WTC11 (cell line): ENCODE measurements at regions not wholly inside any gene's neighbourhood (a gene's known extent, or its start where the extent isn't known, plus 50 kb on each side); places are given as distances from the start of the nearest gene placed in this dataset.

Experiments
- ATAC-seq: fragments of 200-7000 bp; cut with Tn5 transposase; 2 replicates; pipeline ENCODE4 v1.10.0; 2021; ENCODE audit warnings: mild to moderate bottlenecking, moderate library complexity
- CTCF ChIA-PET: fragments of 300-600 bp; sonication (Branson Sonifier 250); formaldehyde crosslinking; loops from one replicate; lab custom pipeline; 2021; ENCODE audit warnings: antibody characterized with exemption; lab: Charles Lee
- POLR2A ChIA-PET: fragments of 350-600 bp; sonication (Branson Sonifier 250); formaldehyde crosslinking; loops from one replicate; lab custom pipeline; 2021; ENCODE audit warnings: antibody characterized with exemption; lab: Charles Lee
- DNase-seq: peaks from one replicate; pipeline ENCODE4 v3.0.0; 2021; ENCODE audit warnings: low spot score
- H3K27ac Mint-ChIP-seq: 2 replicates; pipeline ENCODE4 v1.8.0; 2021; ENCODE audit warnings: mixed read lengths
- H3K27me3 Mint-ChIP-seq: 2 replicates; pipeline ENCODE4 v1.8.0; 2021; ENCODE audit warnings: low read depth, mild to moderate bottlenecking, moderate library complexity, mixed read lengths
- H3K36me3 Mint-ChIP-seq: 2 replicates; pipeline ENCODE4 v1.8.0; 2021; ENCODE audit warnings: mixed read lengths
- H3K4me1 Mint-ChIP-seq: 2 replicates; pipeline ENCODE4 v1.8.0; 2022; ENCODE audit warnings: mixed read lengths
- H3K4me3 Mint-ChIP-seq: 2 replicates; pipeline ENCODE4 v1.8.0; 2021; ENCODE audit warnings: mild to moderate bottlenecking, moderate library complexity, mixed read lengths
- H3K9me3 Mint-ChIP-seq: 2 replicates; pipeline ENCODE4 v1.8.0; 2021; ENCODE audit warnings: mixed read lengths
- ATF1 ChIP-seq: sonication (generic); formaldehyde crosslinking; IDR thresholded peaks from 2 replicates; pipeline ENCODE4 v1.8.1; 2023; ENCODE audit warnings: mild to moderate bottlenecking, moderate library complexity, missing genetic modification reagents
- ATF6 ChIP-seq: sonication (generic); formaldehyde crosslinking; IDR thresholded peaks from 2 replicates; pipeline ENCODE4 v1.8.1; 2023; ENCODE audit warnings: mild to moderate bottlenecking, missing genetic modification reagents
- CBFB ChIP-seq: sonication (generic); formaldehyde crosslinking; IDR thresholded peaks from 2 replicates; pipeline ENCODE4 v1.8.1; 2022; ENCODE audit warnings: mild to moderate bottlenecking, low read depth, missing genetic modification reagents
- CREM ChIP-seq: sonication (generic); formaldehyde crosslinking; IDR thresholded peaks from 2 replicates; pipeline ENCODE4 v1.8.1; 2022; ENCODE audit warnings: mild to moderate bottlenecking, missing genetic modification reagents, moderate library complexity
- E2F1 ChIP-seq: sonication (generic); formaldehyde crosslinking; IDR thresholded peaks from 2 replicates; pipeline ENCODE4 v1.8.0; 2022; ENCODE audit warnings: mild to moderate bottlenecking, missing genetic modification reagents
- ETV6 ChIP-seq: sonication (generic); formaldehyde crosslinking; IDR thresholded peaks from 2 replicates; pipeline ENCODE4 v1.8.1; 2022; ENCODE audit warnings: mild to moderate bottlenecking, missing genetic modification reagents
- GTF2I ChIP-seq: fragments of 250-450 bp; sonication (Bioruptor Pico); conservative IDR thresholded peaks from 2 replicates; pipeline ENCODE4 v1.4.0; 2021; ENCODE audit warnings: mild to moderate bottlenecking
- HMGXB4 ChIP-seq: sonication (generic); formaldehyde crosslinking; IDR thresholded peaks from 2 replicates; pipeline ENCODE4 v1.8.1; 2023; ENCODE audit warnings: mild to moderate bottlenecking, moderate library complexity, missing genetic modification reagents
- IRF1 ChIP-seq: sonication (generic); formaldehyde crosslinking; IDR thresholded peaks from 2 replicates; pipeline ENCODE4 v1.8.0; 2023; ENCODE audit warnings: missing genetic modification reagents
- MXD4 ChIP-seq: fragments of 250-450 bp; sonication (Bioruptor Pico); IDR thresholded peaks from 2 replicates; pipeline ENCODE4 v1.8.0; 2021; ENCODE audit warnings: mild to moderate bottlenecking, moderate library complexity, borderline replicate concordance
- MYBL2 ChIP-seq: sonication (generic); formaldehyde crosslinking; IDR thresholded peaks from 2 replicates; pipeline ENCODE4 v1.8.1; 2023; ENCODE audit warnings: mild to moderate bottlenecking, moderate library complexity, missing genetic modification reagents
- NFE2L1 ChIP-seq: sonication (generic); formaldehyde crosslinking; IDR thresholded peaks from 2 replicates; pipeline ENCODE4 v1.8.1; 2023; ENCODE audit warnings: missing genetic modification reagents
- PRRX2 ChIP-seq: fragments of 250-450 bp; sonication (Bioruptor Pico); IDR thresholded peaks from 2 replicates; pipeline ENCODE4 v1.8.0; 2021; ENCODE audit warnings: mild to moderate bottlenecking
- TEAD1 ChIP-seq: sonication (generic); formaldehyde crosslinking; IDR thresholded peaks from 2 replicates; pipeline ENCODE4 v1.8.0; 2022; ENCODE audit warnings: mild to moderate bottlenecking, missing genetic modification reagents
- TP53 ChIP-seq: sonication (generic); formaldehyde crosslinking; IDR thresholded peaks from 2 replicates; pipeline ENCODE4 v1.8.1; 2023; ENCODE audit warnings: mild to moderate bottlenecking, missing genetic modification reagents
- USF1 ChIP-seq: sonication (generic); formaldehyde crosslinking; IDR thresholded peaks from 2 replicates; pipeline ENCODE4 v1.8.0; 2022; ENCODE audit warnings: mild to moderate bottlenecking, missing genetic modification reagents
- ZBTB43 ChIP-seq: sonication (generic); formaldehyde crosslinking; IDR thresholded peaks from 2 replicates; pipeline ENCODE4 v1.8.1; 2023; ENCODE audit warnings: mild to moderate bottlenecking, missing genetic modification reagents
- ZNF281 ChIP-seq: sonication (generic); formaldehyde crosslinking; IDR thresholded peaks from 2 replicates; pipeline ENCODE4 v1.8.0; 2023; ENCODE audit warnings: mild to moderate bottlenecking, missing genetic modification reagents

GRCh38 chr9:85404911-85405565, 336.7 kb downstream of the AGTPBP1 start:
- DNase-seq (no peak), ATAC-seq (no peak)
- POLR2A ChIA-PET, result no interaction called here
- H3K4me3 Mint-ChIP-seq, result no peak overlapping the region
- no peaks in the 10 kb centered on the region; the same call in 1 of the 2 replicates for H3K36me3 Mint-ChIP-seq
- H3K4me1 Mint-ChIP-seq, result peaks cover 11% of the 10 kb centered on the region
- TF ChIP-seq ZNF281 (no peak), GTF2I (CRISPR knock-in tag) (no peak), CREM (no peak), MYBL2 (CRISPR knock-in tag) (no peak), CBFB (CRISPR knock-in tag) (no peak), ZBTB43 (CRISPR knock-in tag) (no peak)
- H3K9me3 Mint-ChIP-seq, result no peaks in the 10 kb centered on the region
- no peaks in the 10 kb centered on the region for H3K27me3 Mint-ChIP-seq
- no peak overlapping the region for H3K27ac Mint-ChIP-seq
- CTCF ChIA-PET, result interaction anchor here (1.1 kb wide), 1 partner anchor 20 kb away, joined by 3 read pairs; no protein-coding TSS in a partner anchor

GRCh38 chr9:85402551-85402950, 339.2 kb downstream of the AGTPBP1 start:
- ChIA-PET POLR2A (no interaction called here), CTCF (interaction anchor here (0.6 kb wide), 1 partner anchor 77 kb away, joined by 3 read pairs; no protein-coding TSS in a partner anchor)
- no peak for ATAC-seq
- Mint-ChIP-seq H3K27ac (no peak overlapping the region), H3K4me1 (peaks cover 9% of the 10 kb centered on the region; the same call in 1 of the 2 replicates), H3K36me3 (no peaks in the 10 kb centered on the region; the same call in 1 of the 2 replicates), H3K9me3 (no peaks in the 10 kb centered on the region), H3K4me3 (no peak overlapping the region), H3K27me3 (no peaks in the 10 kb centered on the region)
- TF ChIP-seq E2F1 (no peak), ETV6 (CRISPR knock-in tag) (no peak), MXD4 (CRISPR knock-in tag) (no peak), IRF1 (no peak), USF1 (CRISPR knock-in tag) (no peak), TP53 (CRISPR knock-in tag) (no peak), NFE2L1 (CRISPR knock-in tag) (no peak), PRRX2 (CRISPR knock-in tag) (no peak), TEAD1 (no peak), CBFB (CRISPR knock-in tag) (no peak), ATF1 (CRISPR knock-in tag) (no peak), MYBL2 (CRISPR knock-in tag) (no peak), HMGXB4 (CRISPR knock-in tag) (no peak), ATF6 (no peak)
- DNase-seq, result no peak
